Neural crest cell (in vitro differentiated cells): ENCODE measurements at regions not wholly inside any gene's neighbourhood (a gene's known extent, or its start where the extent isn't known, plus 50 kb on each side); places are given as distances from the start of the nearest gene placed in this dataset.

ENCODE experiments used
- DNase-seq: peaks from one replicate; pipeline ENCODE4 v3.0.0; 2021; ENCODE audit warnings: low read depth, mixed read lengths, low spot score
- H3K27ac Mint-ChIP-seq: one replicate; pipeline ENCODE4 v1.8.0; 2021; ENCODE audit warnings: mild to moderate bottlenecking, mixed read lengths; ENCODE audit not compliant: unreplicated experiment
- H3K27me3 Mint-ChIP-seq: 2 replicates; pipeline ENCODE4 v1.8.0; 2021; ENCODE audit warnings: low read depth, mild to moderate bottlenecking, mixed read lengths
- H3K36me3 Mint-ChIP-seq: 2 replicates; pipeline ENCODE4 v1.8.0; 2021; ENCODE audit warnings: low read depth, mild to moderate bottlenecking, mixed read lengths
- H3K4me1 Mint-ChIP-seq: 2 replicates; pipeline ENCODE4 v1.8.0; 2021; ENCODE audit warnings: mixed read lengths
- H3K4me3 Mint-ChIP-seq: one replicate; pipeline ENCODE4 v1.8.0; 2021; ENCODE audit warnings: mild to moderate bottlenecking, mixed read lengths
- H3K9me3 Mint-ChIP-seq: 2 replicates; pipeline ENCODE4 v1.8.0; 2021; ENCODE audit warnings: mixed read lengths
- CTCF ChIP-seq: fragments of 200-600 bp; sonication (generic); conservative IDR thresholded peaks from 2 replicates; pipeline ENCODE4 v1.5.0; 2021; ENCODE audit warnings: antibody characterized with exemption, mild to moderate bottlenecking

GRCh38 chr2:6526093-6526824, 339.4 kb downstream of the CMPK2 start:
- TF ChIP-seq CTCF, result peak; percentile 76
- no peaks in the 10 kb centered on the region for H3K27me3 Mint-ChIP-seq
- H3K9me3 Mint-ChIP-seq, result peaks cover 2% of the 10 kb centered on the region
- no peak for DNase-seq
- H3K27ac Mint-ChIP-seq, result no peak overlapping the region
- H3K4me1 Mint-ChIP-seq, result peaks cover 35% of the 10 kb centered on the region
- no peak overlapping the region for H3K4me3 Mint-ChIP-seq
- H3K36me3 Mint-ChIP-seq, result peaks cover 2% of the 10 kb centered on the region

- Mint-ChIP-seq H3K27ac (no peak overlapping the region), H3K4me1 (peaks cover 25% of the 10 kb centered on the region), H3K27me3 (no peaks in the 10 kb centered on the region), H3K9me3 (peaks cover 2% of the 10 kb centered on the region), H3K36me3 (no peaks in the 10 kb centered on the region), H3K4me3 (no peak overlapping the region)
- DNase-seq, result no peak
- TF ChIP-seq CTCF, result no peak
These were observed 334.4 kb downstream of the CMPK2 start for GRCh38 chr2:6531304-6531703.

- TF ChIP-seq CTCF, result no peak
- peaks cover 2% of the 10 kb centered on the region for H3K9me3 Mint-ChIP-seq
- H3K36me3 Mint-ChIP-seq, result no peaks in the 10 kb centered on the region
- H3K4me1 Mint-ChIP-seq, result peaks cover 31% of the 10 kb centered on the region
- no peaks in the 10 kb centered on the region for H3K27me3 Mint-ChIP-seq
- no peak overlapping the region for H3K27ac Mint-ChIP-seq
- no peak for DNase-seq
- peak overlapping the region; percentile 39 for H3K4me3 Mint-ChIP-seq
These were observed 330.1 kb downstream of the CMPK2 start for GRCh38 chr2:6535572-6535971.

GRCh38 chr2:6538607-6539006, 327.1 kb downstream of the CMPK2 start:
- no peak overlapping the region for H3K27ac Mint-ChIP-seq
- no peaks in the 10 kb centered on the region for H3K9me3 Mint-ChIP-seq
- H3K27me3 Mint-ChIP-seq, result no peaks in the 10 kb centered on the region
- H3K4me1 Mint-ChIP-seq, result peaks cover 30% of the 10 kb centered on the region
- H3K36me3 Mint-ChIP-seq, result no peaks in the 10 kb centered on the region
- no peak for DNase-seq
- no peak overlapping the region for H3K4me3 Mint-ChIP-seq
- TF ChIP-seq CTCF, result no peak

- no peak for DNase-seq
- no peak for TF ChIP-seq CTCF
- Mint-ChIP-seq H3K4me3 (no peak overlapping the region), H3K9me3 (peaks cover 9% of the 10 kb centered on the region), H3K27ac (no peak overlapping the region), H3K36me3 (no peaks in the 10 kb centered on the region), H3K4me1 (no peaks in the 10 kb centered on the region), H3K27me3 (no peaks in the 10 kb centered on the region)
These were observed 320.4 kb downstream of the CMPK2 start for GRCh38 chr2:6545336-6545735.
